HG03342 (cell line): ENCODE measurements at regions not wholly inside any gene's neighbourhood (a gene's known extent, or its start where the extent isn't known, plus 50 kb on each side); places are given as distances from the start of the nearest gene placed in this dataset.

Source experiments
- ATAC-seq: cut with Tn5 transposase; IDR thresholded peaks from one replicate; pipeline ENCODE4 v1.9.1; 2021; ENCODE audit warnings: mild to moderate bottlenecking, moderate library complexity; ENCODE audit not compliant: unreplicated experiment

- ATAC-seq = no peak
These were observed 207.1 kb upstream of the ZC3H12A start for GRCh38 chr1:37267111-37267835.

GRCh38 chr1:37270639-37271038, 203.7 kb upstream of the ZC3H12A start:
- no peak for ATAC-seq

GRCh38 chr1:37272626-37273025, 201.8 kb upstream of the ZC3H12A start:
- no peak for ATAC-seq

- no peak for ATAC-seq
These were observed 199.9 kb upstream of the ZC3H12A start for GRCh38 chr1:37274486-37274885.

GRCh38 chr1:37274938-37275631, 199.3 kb upstream of the ZC3H12A start:
- ATAC-seq = no peak

GRCh38 chr1:37277366-37277765, 197.0 kb upstream of the ZC3H12A start:
- no peak for ATAC-seq

GRCh38 chr1:37281354-37281753, 193.0 kb upstream of the ZC3H12A start:
- no peak for ATAC-seq

- no peak for ATAC-seq
These were observed 191.6 kb upstream of the ZC3H12A start for GRCh38 chr1:37282764-37283163.

GRCh38 chr1:37284053-37284452, 190.3 kb upstream of the ZC3H12A start:
- ATAC-seq = no peak

GRCh38 chr1:37286881-37287280, 187.5 kb upstream of the ZC3H12A start:
- ATAC-seq = no peak

GRCh38 chr1:37288900-37289299, 185.5 kb upstream of the ZC3H12A start:
- ATAC-seq = peak; percentile 97

- no peak for ATAC-seq
These were observed 183.7 kb upstream of the ZC3H12A start for GRCh38 chr1:37290718-37291117.

- no peak for ATAC-seq
These were observed 181.6 kb upstream of the ZC3H12A start for GRCh38 chr1:37292789-37293188.

GRCh38 chr1:37294096-37294495, 180.3 kb upstream of the ZC3H12A start:
- ATAC-seq = no peak

GRCh38 chr1:37294529-37294928, 179.9 kb upstream of the ZC3H12A start:
- no peak for ATAC-seq

GRCh38 chr1:37298769-37299168, 175.6 kb upstream of the ZC3H12A start:
- ATAC-seq = no peak

GRCh38 chr1:37299216-37299615, 175.2 kb upstream of the ZC3H12A start:
- no peak for ATAC-seq

GRCh38 chr1:37303884-37304574, 170.4 kb upstream of the ZC3H12A start:
- ATAC-seq = no peak

- no peak for ATAC-seq
These were observed 169.3 kb upstream of the ZC3H12A start for GRCh38 chr1:37305108-37305507.

- ATAC-seq = no peak
These were observed 168.5 kb upstream of the ZC3H12A start for GRCh38 chr1:37305841-37306240.

- ATAC-seq = no peak
These were observed 167.9 kb upstream of the ZC3H12A start for GRCh38 chr1:37306461-37306860.

- no peak for ATAC-seq
These were observed 167.5 kb upstream of the ZC3H12A start for GRCh38 chr1:37306871-37307270.
